Parathyroid adenoma (tissue), 2 donors: ENCODE measurements at regions not wholly inside any gene's neighbourhood (a gene's known extent, or its start where the extent isn't known, plus 50 kb on each side); places are given as distances from the start of the nearest gene placed in this dataset.

Experiments used
- H2AFZ ChIP-seq: fragments of 300-600 bp; sonication (generic); one replicate; pipeline ENCODE4 v1.7.0; 2017; ENCODE audit warnings: antibody characterized with exemption, mild to moderate bottlenecking
- H3K27ac ChIP-seq: fragments of 300-600 bp; sonication (generic); one replicate; pipeline ENCODE4 v1.7.0; 2017
- H3K27me3 ChIP-seq: fragments of 300-600 bp; sonication (generic); one replicate; pipeline ENCODE4 v1.7.0; 2017; ENCODE audit warnings: low read length; ENCODE audit not compliant: control insufficient read depth, insufficient read depth
- H3K36me3 ChIP-seq: fragments of 300-600 bp; sonication (generic); one replicate; pipeline ENCODE4 v1.7.0; 2017; ENCODE audit warnings: low read length; ENCODE audit not compliant: control insufficient read depth, insufficient read depth
- H3K4me1 ChIP-seq: fragments of 300-600 bp; sonication (generic); one replicate; pipeline ENCODE4 v1.7.0; 2017; ENCODE audit warnings: control low read depth
- H3K4me2 ChIP-seq: fragments of 300-600 bp; sonication (generic); one replicate; pipeline ENCODE4 v1.7.0; 2017; ENCODE audit warnings: low read length
- H3K4me3 ChIP-seq: fragments of 300-600 bp; sonication (generic); one replicate; pipeline ENCODE4 v1.7.0; 2017; ENCODE audit warnings: low read depth, low read length
- H3K79me2 ChIP-seq: fragments of 300-600 bp; sonication (generic); one replicate; pipeline ENCODE4 v1.7.0; 2017; ENCODE audit warnings: control low read depth
- H3K9ac ChIP-seq: fragments of 300-600 bp; sonication (generic); one replicate; pipeline ENCODE4 v1.7.0; 2017; ENCODE audit warnings: mild to moderate bottlenecking
- H3K9me3 ChIP-seq: fragments of 300-600 bp; sonication (generic); one replicate; pipeline ENCODE4 v1.7.0; 2017; ENCODE audit warnings: low read length; ENCODE audit not compliant: control insufficient read depth
- TF ChIP-seq, protein P1 (sequence below): fragments of 300-600 bp; sonication (generic); IDR thresholded peaks from one replicate; pipeline ENCODE4 v1.7.0; 2017; ENCODE audit warnings: antibody characterized with exemption, mild to moderate bottlenecking
- donor health status: primary hyperparathyroidism.

DNA sequence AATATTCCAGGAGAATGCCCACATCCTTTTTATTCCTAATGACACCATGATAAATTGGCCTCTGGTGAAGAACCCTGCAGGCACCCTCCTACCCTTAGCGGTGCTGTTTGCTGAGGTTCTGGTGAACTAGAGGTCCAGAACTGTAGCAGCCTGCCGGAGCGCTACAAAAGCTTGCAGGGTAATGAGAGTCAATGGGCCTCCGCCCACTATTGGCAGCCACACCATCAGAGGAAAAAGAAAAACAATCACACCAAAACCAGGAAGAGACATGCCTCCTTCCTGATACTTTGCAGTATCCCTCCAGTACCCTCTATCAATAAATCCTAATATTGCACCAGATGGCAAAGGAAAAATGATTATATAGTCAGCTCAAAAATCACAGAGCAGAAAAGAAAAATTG lies 142.9 kb downstream of the SPTSSA start:
- no peaks in the 10 kb centered on the region for H3K4me1 ChIP-seq
- H2AFZ ChIP-seq, result no peak overlapping the region
- H3K27ac ChIP-seq, result no peak overlapping the region
- no peaks in the 10 kb centered on the region for H3K9me3 ChIP-seq
- no peak overlapping the region for H3K4me3 ChIP-seq
- H3K36me3 ChIP-seq, result no peaks in the 10 kb centered on the region
- TF ChIP-seq, protein P1, sequence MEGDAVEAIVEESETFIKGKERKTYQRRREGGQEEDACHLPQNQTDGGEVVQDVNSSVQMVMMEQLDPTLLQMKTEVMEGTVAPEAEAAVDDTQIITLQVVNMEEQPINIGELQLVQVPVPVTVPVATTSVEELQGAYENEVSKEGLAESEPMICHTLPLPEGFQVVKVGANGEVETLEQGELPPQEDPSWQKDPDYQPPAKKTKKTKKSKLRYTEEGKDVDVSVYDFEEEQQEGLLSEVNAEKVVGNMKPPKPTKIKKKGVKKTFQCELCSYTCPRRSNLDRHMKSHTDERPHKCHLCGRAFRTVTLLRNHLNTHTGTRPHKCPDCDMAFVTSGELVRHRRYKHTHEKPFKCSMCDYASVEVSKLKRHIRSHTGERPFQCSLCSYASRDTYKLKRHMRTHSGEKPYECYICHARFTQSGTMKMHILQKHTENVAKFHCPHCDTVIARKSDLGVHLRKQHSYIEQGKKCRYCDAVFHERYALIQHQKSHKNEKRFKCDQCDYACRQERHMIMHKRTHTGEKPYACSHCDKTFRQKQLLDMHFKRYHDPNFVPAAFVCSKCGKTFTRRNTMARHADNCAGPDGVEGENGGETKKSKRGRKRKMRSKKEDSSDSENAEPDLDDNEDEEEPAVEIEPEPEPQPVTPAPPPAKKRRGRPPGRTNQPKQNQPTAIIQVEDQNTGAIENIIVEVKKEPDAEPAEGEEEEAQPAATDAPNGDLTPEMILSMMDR, result no peak
- H3K9ac ChIP-seq, result no peak overlapping the region
- no peak overlapping the region for H3K4me2 ChIP-seq
- H3K79me2 ChIP-seq, result no peaks in the 10 kb centered on the region
- no peaks in the 10 kb centered on the region for H3K27me3 ChIP-seq

- no peak overlapping the region for H3K9ac ChIP-seq
- no peaks in the 10 kb centered on the region for H3K79me2 ChIP-seq
- no peaks in the 10 kb centered on the region for H3K4me1 ChIP-seq
- H3K36me3 ChIP-seq, result no peaks in the 10 kb centered on the region
- H3K27ac ChIP-seq, result no peak overlapping the region
- TF ChIP-seq, protein P1, result no peak
- H3K9me3 ChIP-seq, result no peaks in the 10 kb centered on the region
- no peak overlapping the region for H2AFZ ChIP-seq
- H3K4me2 ChIP-seq, result no peak overlapping the region
- no peaks in the 10 kb centered on the region for H3K27me3 ChIP-seq
- H3K4me3 ChIP-seq, result no peak overlapping the region
Measured at GRCh38 chr14:34318014-34318413, 144.0 kb downstream of the SPTSSA start.

- no peaks in the 10 kb centered on the region for H3K9me3 ChIP-seq
- H3K79me2 ChIP-seq, result no peaks in the 10 kb centered on the region
- no peaks in the 10 kb centered on the region for H3K36me3 ChIP-seq
- no peak overlapping the region for H3K4me2 ChIP-seq
- no peaks in the 10 kb centered on the region for H3K27me3 ChIP-seq
- no peak overlapping the region for H3K9ac ChIP-seq
- H2AFZ ChIP-seq, result no peak overlapping the region
- H3K4me1 ChIP-seq, result no peaks in the 10 kb centered on the region
- H3K4me3 ChIP-seq, result no peak overlapping the region
- TF ChIP-seq, protein P1, result no peak
- H3K27ac ChIP-seq, result no peak overlapping the region
Measured at GRCh38 chr14:34310724-34311123, 151.3 kb downstream of the SPTSSA start.

GRCh38 chr14:34303811-34304210 lies 158.2 kb downstream of the SPTSSA start:
- no peak overlapping the region for H2AFZ ChIP-seq
- no peaks in the 10 kb centered on the region for H3K36me3 ChIP-seq
- H3K9me3 ChIP-seq, result no peaks in the 10 kb centered on the region
- TF ChIP-seq, protein P1, result no peak
- no peak overlapping the region for H3K9ac ChIP-seq
- no peak overlapping the region for H3K27ac ChIP-seq
- H3K4me1 ChIP-seq, result no peaks in the 10 kb centered on the region
- no peaks in the 10 kb centered on the region for H3K79me2 ChIP-seq
- H3K27me3 ChIP-seq, result no peaks in the 10 kb centered on the region
- H3K4me3 ChIP-seq, result no peak overlapping the region
- H3K4me2 ChIP-seq, result no peak overlapping the region

- Histone ChIP-seq H3K4me3 (no peak overlapping the region), H3K9ac (no peak overlapping the region), H3K27me3 (no peaks in the 10 kb centered on the region), H3K4me1 (no peaks in the 10 kb centered on the region), H3K9me3 (no peaks in the 10 kb centered on the region), H3K79me2 (no peaks in the 10 kb centered on the region), H2AFZ (no peak overlapping the region), H3K4me2 (no peak overlapping the region), H3K36me3 (no peaks in the 10 kb centered on the region), H3K27ac (no peak overlapping the region)
- TF ChIP-seq, protein P1, result no peak
Measured at GRCh38 chr14:34302654-34303053, 159.4 kb downstream of the SPTSSA start.
